ENCODE measurements at regions not wholly inside any gene's neighbourhood (a gene's known extent, or its start where the extent isn't known, plus 50 kb on each side); places are given as distances from the start of the nearest gene placed in this dataset.

DNA sequence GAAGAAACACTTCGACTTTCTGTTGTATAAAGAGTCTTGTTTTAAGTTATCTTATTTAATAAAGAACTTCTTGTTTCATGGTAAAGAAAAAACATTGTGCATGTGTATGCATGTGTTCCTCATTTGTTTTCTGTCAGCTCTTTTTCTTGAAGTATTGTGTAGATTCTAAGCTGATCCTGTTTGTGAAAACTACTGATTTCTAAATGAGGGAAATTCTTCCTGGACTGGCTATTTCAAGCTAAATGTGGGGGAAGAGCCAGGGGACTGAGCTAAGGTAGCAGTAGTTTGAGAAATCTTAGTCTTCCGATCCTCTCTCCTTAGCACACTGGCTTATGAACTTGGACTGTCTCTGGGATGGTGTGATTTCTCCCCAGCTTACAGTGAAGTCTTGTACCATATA, 56.4 kb upstream of the RBMS1 start:
- no peak for DNase-seq

DNA sequence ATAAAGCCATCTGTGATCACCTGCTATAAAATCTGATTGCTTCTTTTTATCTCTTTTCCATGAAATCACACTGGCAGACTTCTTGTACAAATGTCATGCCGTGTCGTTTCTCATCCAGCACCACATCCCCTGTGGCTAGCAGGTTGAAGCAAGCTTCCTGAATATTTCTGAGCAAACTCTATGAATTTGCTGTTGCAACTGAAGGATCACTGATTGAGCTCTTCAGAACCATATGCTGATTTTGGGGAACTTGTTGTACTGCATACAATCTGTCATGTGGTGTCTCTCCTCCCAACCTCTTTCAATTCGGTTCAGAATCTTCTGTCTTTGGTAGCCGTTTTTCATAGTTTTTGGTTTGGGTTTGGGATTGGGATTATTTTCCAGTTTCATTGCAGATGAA, 57.7 kb upstream of the RBMS1 start:
- no peaks in the 10 kb centered on the region for H3K27me3 ChIP-seq (ENCODE audit: control insufficient read depth, insufficient read depth, low read length)
- TF ChIP-seq, protein P1, sequence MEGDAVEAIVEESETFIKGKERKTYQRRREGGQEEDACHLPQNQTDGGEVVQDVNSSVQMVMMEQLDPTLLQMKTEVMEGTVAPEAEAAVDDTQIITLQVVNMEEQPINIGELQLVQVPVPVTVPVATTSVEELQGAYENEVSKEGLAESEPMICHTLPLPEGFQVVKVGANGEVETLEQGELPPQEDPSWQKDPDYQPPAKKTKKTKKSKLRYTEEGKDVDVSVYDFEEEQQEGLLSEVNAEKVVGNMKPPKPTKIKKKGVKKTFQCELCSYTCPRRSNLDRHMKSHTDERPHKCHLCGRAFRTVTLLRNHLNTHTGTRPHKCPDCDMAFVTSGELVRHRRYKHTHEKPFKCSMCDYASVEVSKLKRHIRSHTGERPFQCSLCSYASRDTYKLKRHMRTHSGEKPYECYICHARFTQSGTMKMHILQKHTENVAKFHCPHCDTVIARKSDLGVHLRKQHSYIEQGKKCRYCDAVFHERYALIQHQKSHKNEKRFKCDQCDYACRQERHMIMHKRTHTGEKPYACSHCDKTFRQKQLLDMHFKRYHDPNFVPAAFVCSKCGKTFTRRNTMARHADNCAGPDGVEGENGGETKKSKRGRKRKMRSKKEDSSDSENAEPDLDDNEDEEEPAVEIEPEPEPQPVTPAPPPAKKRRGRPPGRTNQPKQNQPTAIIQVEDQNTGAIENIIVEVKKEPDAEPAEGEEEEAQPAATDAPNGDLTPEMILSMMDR (IDR thresholded peaks at IDR 0.05; ENCODE audit: borderline replicate concordance, extremely low read depth, insufficient read depth): no peak
- no peak for FAIRE-seq

More for the DNA sequence above, 56.4 kb upstream of the RBMS1 start:
- H3K4me1 ChIP-seq (ENCODE audit: control insufficient read depth in 2 of 3, insufficient read depth in 2 of 3, low read depth in 1 of 3, low read length in 3 of 3): no peaks in the 10 kb centered on the region
- FAIRE-seq: no peak
- no peaks in the 10 kb centered on the region for H3K9me3 ChIP-seq (ENCODE audit: control insufficient read depth in 2 of 3, insufficient read depth in 1 of 3, low read length in 3 of 3)
- H3K27ac ChIP-seq (ENCODE audit: low read depth in 2 of 2, low read length in 2 of 2): no peak overlapping the region
- no peaks in the 10 kb centered on the region for H3K27me3 ChIP-seq (ENCODE audit: control insufficient read depth, insufficient read depth, low read length)
- H3K4me3 ChIP-seq (ENCODE audit: low read length in 3 of 3): no peak overlapping the region
- TF ChIP-seq, protein P1 (IDR thresholded peaks at IDR 0.05; ENCODE audit: borderline replicate concordance, extremely low read depth, insufficient read depth): no peak
- intact Hi-C loops (cut with DNase I): no loop called here
- no peaks in the 10 kb centered on the region for H3K36me3 ChIP-seq (ENCODE audit: control insufficient read depth in 2 of 3, insufficient read depth in 3 of 3, low read length in 3 of 3)
- no peak overlapping the region for H3K9ac ChIP-seq (ENCODE audit: low read length in 3 of 3)

GRCh38 chr2:160555420-160556071, 61.9 kb upstream of the RBMS1 start:
- H3K9me3 ChIP-seq (ENCODE audit: control insufficient read depth in 2 of 3, insufficient read depth in 1 of 3, low read length in 3 of 3): no peaks in the 10 kb centered on the region
- intact Hi-C loops (cut with DNase I): no loop called here
- FAIRE-seq: no peak
- H3K4me1 ChIP-seq (ENCODE audit: control insufficient read depth in 2 of 3, insufficient read depth in 2 of 3, low read depth in 1 of 3, low read length in 3 of 3): no peaks in the 10 kb centered on the region
- H3K4me3 ChIP-seq (ENCODE audit: low read length in 3 of 3): no peak overlapping the region
- no peak overlapping the region for H3K9ac ChIP-seq (ENCODE audit: low read length in 3 of 3)
- DNase-seq: no peak
- H3K27me3 ChIP-seq (ENCODE audit: control insufficient read depth, insufficient read depth, low read length): no peaks in the 10 kb centered on the region
- no peaks in the 10 kb centered on the region for H3K36me3 ChIP-seq (ENCODE audit: control insufficient read depth in 2 of 3, insufficient read depth in 3 of 3, low read length in 3 of 3)
- no peak overlapping the region for H3K27ac ChIP-seq (ENCODE audit: low read depth in 2 of 2, low read length in 2 of 2)
- TF ChIP-seq, protein P1 (IDR thresholded peaks at IDR 0.05; ENCODE audit: borderline replicate concordance, extremely low read depth, insufficient read depth): no peak

More for the DNA sequence above, 57.7 kb upstream of the RBMS1 start:
- intact Hi-C loops (cut with DNase I): no loop called here
- DNase-seq: no peak
- Histone ChIP-seq H3K9ac (ENCODE audit: low read length in 3 of 3) (no peak overlapping the region), H3K9me3 (ENCODE audit: control insufficient read depth in 2 of 3, insufficient read depth in 1 of 3, low read length in 3 of 3) (no peaks in the 10 kb centered on the region), H3K27ac (ENCODE audit: low read depth in 2 of 2, low read length in 2 of 2) (no peak overlapping the region), H3K4me3 (ENCODE audit: low read length in 3 of 3) (no peak overlapping the region), H3K36me3 (ENCODE audit: control insufficient read depth in 2 of 3, insufficient read depth in 3 of 3, low read length in 3 of 3) (no peaks in the 10 kb centered on the region), H3K4me1 (ENCODE audit: control insufficient read depth in 2 of 3, insufficient read depth in 2 of 3, low read depth in 1 of 3, low read length in 3 of 3) (no peaks in the 10 kb centered on the region)

DNA sequence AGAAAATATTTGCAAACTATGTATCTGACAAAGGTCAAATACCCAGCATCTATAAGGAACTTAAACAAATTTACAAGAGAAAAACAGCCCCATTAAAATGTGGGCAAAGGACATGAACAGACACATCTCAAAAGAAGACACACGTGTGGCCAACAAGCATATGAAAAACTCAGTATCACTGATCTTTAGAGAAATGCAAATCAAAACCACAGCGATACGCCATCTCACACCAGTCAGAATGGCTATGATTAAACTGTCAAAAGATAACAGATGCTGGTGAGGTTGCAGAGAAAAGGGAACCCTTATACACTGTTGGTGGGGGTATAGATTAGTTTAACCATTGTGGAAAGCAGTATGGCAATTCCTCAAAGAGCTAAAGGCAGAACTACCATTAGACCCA, 64.3 kb upstream of the RBMS1 start:
- no peaks in the 10 kb centered on the region for H3K36me3 ChIP-seq (ENCODE audit: control insufficient read depth in 2 of 3, insufficient read depth in 3 of 3, low read length in 3 of 3)
- no peak overlapping the region for H3K27ac ChIP-seq (ENCODE audit: low read depth in 2 of 2, low read length in 2 of 2)
- intact Hi-C loops (cut with DNase I): no loop called here
- no peak overlapping the region for H3K4me3 ChIP-seq (ENCODE audit: low read length in 3 of 3)
- no peaks in the 10 kb centered on the region for H3K4me1 ChIP-seq (ENCODE audit: control insufficient read depth in 2 of 3, insufficient read depth in 2 of 3, low read depth in 1 of 3, low read length in 3 of 3)
- H3K9me3 ChIP-seq (ENCODE audit: control insufficient read depth in 2 of 3, insufficient read depth in 1 of 3, low read length in 3 of 3): no peaks in the 10 kb centered on the region
- H3K9ac ChIP-seq (ENCODE audit: low read length in 3 of 3): no peak overlapping the region
- no peak for DNase-seq
- no peaks in the 10 kb centered on the region for H3K27me3 ChIP-seq (ENCODE audit: control insufficient read depth, insufficient read depth, low read length)
- FAIRE-seq: no peak
- TF ChIP-seq, protein P1 (IDR thresholded peaks at IDR 0.05; ENCODE audit: borderline replicate concordance, extremely low read depth, insufficient read depth): no peak
